Body of pancreas (tissue), 4 donors: ENCODE measurements at regions not wholly inside any gene's neighbourhood (a gene's known extent, or its start where the extent isn't known, plus 50 kb on each side); places are given as distances from the start of the nearest gene placed in this dataset.

Source experiments
- CTCF ChIP-seq, 7 experiments: fragments of 450-650 bp in 4 of 7; fragments of 200-600 bp in 3 of 7; sonication (generic) in 3 of 7; IDR thresholded peaks; one replicate each; pipeline ENCODE4 v1.5.1; 2016 to 2019; ENCODE audit warnings: antibody characterized with exemption in 7 of 7
- POLR2A ChIP-seq, 3 donors: fragments of 450-650 bp; IDR thresholded peaks; one replicate each; pipeline ENCODE4 v1.6.1; 2016; ENCODE audit warnings: antibody characterized with exemption in 3 of 3, mild to moderate bottlenecking in 2 of 3

- TF ChIP-seq CTCF (IDR thresholded peaks at IDR 0.05) (no peak), POLR2A (IDR thresholded peaks at IDR 0.05) (no peak)
Measured at GRCh38 chr2:109676346-109676902, 62.3 kb downstream of the SOWAHC start.
